A549 (cell line): ENCODE measurements at regions not wholly inside any gene's neighbourhood (a gene's known extent, or its start where the extent isn't known, plus 50 kb on each side); places are given as distances from the start of the nearest gene placed in this dataset.
A peak's percentile ranks its signal among the peaks of the same experiment; 100 is the strongest.

ENCODE experiments used
- ATAC-seq, 2 experiments: fragments of 200-7000 bp in 1 of 2; fragments of >200 bp in 1 of 2; cut with Nextera tagmentation in 1 of 2; cut with Tn5 transposase in 1 of 2; 3 replicates each; pipeline versions ENCODE4 v1.8.0 to v1.9.1; 2018 to 2020; ENCODE audit warnings: mild to moderate bottlenecking in 1 of 2, moderate library complexity in 1 of 2
- CTCF ChIA-PET: fragments of 300-600 bp; sonication (Branson Sonifier 250); formaldehyde crosslinking; extraction: SDS; loops from one replicate; lab custom pipeline; 2021; ENCODE audit warnings: antibody characterized with exemption, inconsistent platforms; lab: Yijun Ruan, JAX
- POLR2A ChIA-PET: fragments of 350-600 bp; formaldehyde crosslinking; extraction: SDS; loops from one replicate; lab custom pipeline; 2021; ENCODE audit warnings: antibody characterized with exemption, inconsistent platforms; lab: Yijun Ruan, JAX
- DNase-seq, 2 experiments: peaks; one replicate each; pipeline versions ENCODE4 v3.0.0 to v3.0.0-alpha.2; 2011 to 2016; ENCODE audit warnings: low read depth in 1 of 2, low spot score in 1 of 2
- FAIRE-seq: peaks from 2 replicates; lab custom pipeline; 2011; peaks lifted over from hg19 to GRCh38; lab: Jason Lieb, UNC
- H3K27ac ChIP-seq, 2 experiments: fragments of >200 bp; sonication (Bioruptor Twin); formaldehyde crosslinking; 3 replicates each; pipeline ENCODE4 v1.5.1; 2016 to 2017
- H3K4me1 ChIP-seq: fragments of >200 bp; sonication (Bioruptor Twin); formaldehyde crosslinking; 3 replicates; pipeline ENCODE4 v1.6.1; 2016
- H3K4me2 ChIP-seq: fragments of >200 bp; sonication (Bioruptor Twin); formaldehyde crosslinking; 3 replicates; pipeline ENCODE4 v1.6.1; 2016
- H3K4me3 ChIP-seq: fragments of >200 bp; sonication (Bioruptor Twin); formaldehyde crosslinking; 3 replicates; pipeline ENCODE4 v1.5.1; 2016
- H3K9me3 ChIP-seq: fragments of >200 bp; sonication (Bioruptor Twin); formaldehyde crosslinking; 3 replicates; pipeline ENCODE4 v1.6.1; 2016
- CHD2 ChIP-seq: fragments of 150-350 bp; IDR thresholded peaks from 2 replicates; pipeline ENCODE4 v1.6.1; 2014; ENCODE audit warnings: low read length; ENCODE audit not compliant: partially characterized antibody
- E2F6 ChIP-seq: IDR thresholded peaks from 2 replicates; pipeline ENCODE4 v1.6.1; 2012; ENCODE audit warnings: low read depth, borderline replicate concordance
- EHF ChIP-seq: fragments of 250-450 bp; sonication (Bioruptor Pico); IDR thresholded peaks from 2 replicates; pipeline ENCODE4 v1.5.0; 2020; ENCODE audit warnings: mild to moderate bottlenecking
- FOSB ChIP-seq: fragments of 250-450 bp; sonication (Bioruptor Pico); IDR thresholded peaks from 2 replicates; pipeline ENCODE4 v1.5.0; 2020; ENCODE audit warnings: mild to moderate bottlenecking, moderate library complexity
- FOSL2 ChIP-seq, 2 experiments: fragments of 450-650 bp in 1 of 2; fragments of >200 bp in 1 of 2; sonication (Bioruptor Twin) in 1 of 2; formaldehyde crosslinking; IDR thresholded peaks; 2 replicates each; pipeline versions ENCODE4 v1.5.0 to v1.6.1; 2016 to 2020; ENCODE audit warnings: mild to moderate bottlenecking in 1 of 2, moderate library complexity in 1 of 2
- GATA3 ChIP-seq: IDR thresholded peaks from 2 replicates; pipeline ENCODE4 v1.6.1; 2012; ENCODE audit warnings: borderline replicate concordance
- HMGXB4 ChIP-seq: fragments of 250-450 bp; sonication (Bioruptor Pico); IDR thresholded peaks from 2 replicates; pipeline ENCODE4 v1.5.0; 2021; ENCODE audit warnings: mild to moderate bottlenecking, moderate library complexity, borderline replicate concordance
- JUN ChIP-seq, 2 experiments: fragments of >200 bp; sonication (Bioruptor Twin); formaldehyde crosslinking; IDR thresholded peaks; 2 replicates in 1 of 2; 3 replicates in 1 of 2; pipeline ENCODE4 v1.6.1; 2016 to 2017
- KDM1A ChIP-seq: fragments of 200-600 bp; sonication (generic); IDR thresholded peaks from 2 replicates; pipeline ENCODE4 v1.6.1; 2016; ENCODE audit warnings: low read depth, mild to moderate bottlenecking
- MAFK ChIP-seq: fragments of 450-650 bp; IDR thresholded peaks from 2 replicates; pipeline ENCODE4 v1.6.1; 2014; ENCODE audit not compliant: partially characterized antibody
- NPAS2 ChIP-seq: fragments of 250-450 bp; sonication (Bioruptor Pico); IDR thresholded peaks from 2 replicates; pipeline ENCODE4 v1.8.0; 2022; ENCODE audit warnings: mild to moderate bottlenecking, moderate library complexity, borderline replicate concordance
- NR3C1 ChIP-seq: fragments of >200 bp; sonication (Bioruptor Twin); formaldehyde crosslinking; IDR thresholded peaks from 3 replicates; pipeline ENCODE4 v1.6.1; 2017
- PBX3 ChIP-seq: IDR thresholded peaks from 2 replicates; pipeline ENCODE4 v1.6.1; 2012
- POLR2AphosphoS2 ChIP-seq: conservative IDR thresholded peaks from 2 replicates; pipeline ENCODE4 v1.6.1; 2012; ENCODE audit warnings: low read length, improper control_type of control experiment, inconsistent platforms
- RAD21 ChIP-seq, 2 experiments: fragments of >200 bp in 1 of 2; sonication (Bioruptor Twin) in 1 of 2; formaldehyde crosslinking in 1 of 2; IDR thresholded peaks in 1 of 2; conservative IDR thresholded peaks in 1 of 2; 2 replicates in 1 of 2; 3 replicates in 1 of 2; pipeline ENCODE4 v1.6.1; 2012 to 2018; ENCODE audit warnings: inconsistent platforms in 1 of 2
- SMC3 ChIP-seq: fragments of >200 bp; sonication (Bioruptor Twin); formaldehyde crosslinking; IDR thresholded peaks from 3 replicates; pipeline ENCODE4 v1.6.1; 2018; ENCODE audit warnings: inconsistent platforms
- ZNF302 ChIP-seq: fragments of 250-450 bp; sonication (Bioruptor Pico); IDR thresholded peaks from 2 replicates; pipeline ENCODE4 v1.9.0; 2021; ENCODE audit warnings: inconsistent platforms, mild to moderate bottlenecking, moderate library complexity
- WGBS: methylation state at CpG from one replicate; pipeline ENCODE4 v1.1.6; 2017; ENCODE audit errors: missing lambda C conversion rate; 5-methylcytosine and 5-hydroxymethylcytosine counted together
- TF ChIP-seq, protein P1 (sequence below): fragments of >200 bp; sonication (Bioruptor Twin); formaldehyde crosslinking; IDR thresholded peaks from 3 replicates; pipeline ENCODE4 v1.6.1; 2016
- TF ChIP-seq, protein P2 (sequence below): fragments of 150-350 bp; IDR thresholded peaks from 2 replicates; pipeline ENCODE4 v1.6.1; 2014; ENCODE audit warnings: low read depth, mild to moderate bottlenecking, low read length
- TF ChIP-seq, protein P3 (sequence below): fragments of >200 bp; sonication (Bioruptor Twin); formaldehyde crosslinking; IDR thresholded peaks from 2 replicates; pipeline ENCODE4 v1.6.1; 2016
- TF ChIP-seq, protein P4 (sequence below): fragments of >200 bp; sonication (Bioruptor Twin); formaldehyde crosslinking; IDR thresholded peaks from 3 replicates; pipeline ENCODE4 v1.5.1; 2016

DNA sequence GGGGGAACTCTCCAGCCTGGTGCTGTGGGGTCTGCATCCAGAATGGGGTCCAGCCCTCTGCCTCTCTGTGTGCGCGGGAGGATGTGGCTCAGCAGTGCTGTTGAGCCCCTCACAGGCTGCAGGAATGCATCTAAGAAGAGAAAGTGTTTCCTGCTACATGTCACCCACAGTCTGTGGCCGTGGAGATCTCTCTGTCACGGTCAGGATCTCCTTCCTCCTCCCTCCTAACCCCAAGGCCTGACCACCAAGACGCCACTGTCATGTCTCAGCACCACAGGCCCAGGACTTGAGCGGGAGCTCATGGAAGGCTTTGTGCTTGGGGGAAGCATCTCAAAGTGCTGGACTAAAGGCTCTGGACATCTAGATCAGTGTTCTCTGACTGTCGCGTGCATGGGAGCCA is 90.1 kb downstream of the SREK1 start:
- ATAC-seq (no peak), DNase-seq (no peak), FAIRE-seq (no peak)
- ChIA-PET CTCF (no interaction called here), POLR2A (no interaction called here)
- TF ChIP-seq JUN (IDR thresholded peaks at IDR 0.05), result no peak
- no peak for TF ChIP-seq ZNF302 (CRISPR knock-in tag)
- no peak for TF ChIP-seq FOSB (CRISPR knock-in tag)
- no peak for TF ChIP-seq CHD2
- TF ChIP-seq E2F6, result no peak
- TF ChIP-seq, protein P1, sequence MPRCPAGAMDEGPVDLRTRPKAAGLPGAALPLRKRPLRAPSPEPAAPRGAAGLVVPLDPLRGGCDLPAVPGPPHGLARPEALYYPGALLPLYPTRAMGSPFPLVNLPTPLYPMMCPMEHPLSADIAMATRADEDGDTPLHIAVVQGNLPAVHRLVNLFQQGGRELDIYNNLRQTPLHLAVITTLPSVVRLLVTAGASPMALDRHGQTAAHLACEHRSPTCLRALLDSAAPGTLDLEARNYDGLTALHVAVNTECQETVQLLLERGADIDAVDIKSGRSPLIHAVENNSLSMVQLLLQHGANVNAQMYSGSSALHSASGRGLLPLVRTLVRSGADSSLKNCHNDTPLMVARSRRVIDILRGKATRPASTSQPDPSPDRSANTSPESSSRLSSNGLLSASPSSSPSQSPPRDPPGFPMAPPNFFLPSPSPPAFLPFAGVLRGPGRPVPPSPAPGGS, result no peak
- TF ChIP-seq, protein P2, sequence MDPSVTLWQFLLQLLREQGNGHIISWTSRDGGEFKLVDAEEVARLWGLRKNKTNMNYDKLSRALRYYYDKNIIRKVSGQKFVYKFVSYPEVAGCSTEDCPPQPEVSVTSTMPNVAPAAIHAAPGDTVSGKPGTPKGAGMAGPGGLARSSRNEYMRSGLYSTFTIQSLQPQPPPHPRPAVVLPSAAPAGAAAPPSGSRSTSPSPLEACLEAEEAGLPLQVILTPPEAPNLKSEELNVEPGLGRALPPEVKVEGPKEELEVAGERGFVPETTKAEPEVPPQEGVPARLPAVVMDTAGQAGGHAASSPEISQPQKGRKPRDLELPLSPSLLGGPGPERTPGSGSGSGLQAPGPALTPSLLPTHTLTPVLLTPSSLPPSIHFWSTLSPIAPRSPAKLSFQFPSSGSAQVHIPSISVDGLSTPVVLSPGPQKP, result no peak
- no peaks in the 10 kb centered on the region for H3K4me1 ChIP-seq
- H3K27ac ChIP-seq, result no peak overlapping the region
- no peak overlapping the region for H3K4me3 ChIP-seq
- 81% methylated on average over 8 of the region's 8 CpGs for WGBS
- H3K9me3 ChIP-seq, result no peaks in the 10 kb centered on the region
- no peak overlapping the region for H3K4me2 ChIP-seq

- H3K4me2 ChIP-seq, result no peak overlapping the region
- ATAC-seq, result no peak
- TF ChIP-seq JUN (IDR thresholded peaks at IDR 0.05) (no peak), KDM1A (no peak), MAFK (peak; percentile 50), EHF (CRISPR knock-in tag) (no peak), GATA3 (no peak), NR3C1 (no peak)
- TF ChIP-seq, protein P3, sequence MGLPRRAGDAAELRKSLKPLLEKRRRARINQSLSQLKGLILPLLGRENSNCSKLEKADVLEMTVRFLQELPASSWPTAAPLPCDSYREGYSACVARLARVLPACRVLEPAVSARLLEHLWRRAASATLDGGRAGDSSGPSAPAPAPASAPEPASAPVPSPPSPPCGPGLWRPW, result no peak
- TF ChIP-seq, all 56 proteins: peak for 1
- ChIA-PET CTCF (interaction anchor here (0.7 to 1.3 kb wide), 11 partner anchors 13 to 606 kb away, joined by 3 to 6 read pairs (median 4); no protein-coding TSS in a partner anchor), POLR2A (no interaction called here)
- H3K4me1 ChIP-seq, result no peaks in the 10 kb centered on the region
- FAIRE-seq, result no peak
- 45% methylated on average over 6 of the region's 6 CpGs for WGBS
- H3K4me3 ChIP-seq, result no peak overlapping the region
- no peaks in the 10 kb centered on the region for H3K9me3 ChIP-seq
- no peak overlapping the region for H3K27ac ChIP-seq
- no peak for DNase-seq
Measured at GRCh38 chr5:66238435-66238834, 94.3 kb downstream of the SREK1 start.

DNA sequence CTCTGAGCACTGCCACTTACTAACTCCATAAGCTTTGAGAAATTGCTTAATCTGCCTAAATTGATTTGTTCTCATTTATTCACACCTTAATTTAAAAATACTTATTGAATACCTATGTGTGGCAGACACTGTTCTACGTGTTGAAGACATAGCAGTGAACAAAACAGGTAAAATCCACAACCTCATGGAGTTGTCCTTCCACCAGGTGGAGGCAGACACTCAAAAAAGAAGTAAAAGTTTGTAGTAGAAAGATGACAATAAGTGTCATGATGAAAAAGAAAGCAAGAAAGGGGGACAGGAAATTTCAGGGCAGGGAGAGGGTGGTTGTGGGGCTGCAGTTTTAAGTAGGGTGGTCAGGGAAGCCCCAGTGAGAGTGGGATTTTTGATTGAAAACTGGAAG is 94.9 kb downstream of the SREK1 start:
- DNase-seq (peak; percentile 24 to 27), ATAC-seq (peak in 1 of 2 experiments; percentile 72; a peak in 3 of 6 replicates), FAIRE-seq (no peak)
- POLR2A ChIA-PET, result no interaction called here
- H3K4me3 ChIP-seq, result no peak overlapping the region
- H3K4me2 ChIP-seq, result no peak overlapping the region
- WGBS, result 10% methylated on average over 1 of the region's 1 CpG
- TF ChIP-seq HMGXB4 (CRISPR knock-in tag), result no peak
- TF ChIP-seq NPAS2 (CRISPR knock-in tag), result no peak
- TF ChIP-seq, protein P4, sequence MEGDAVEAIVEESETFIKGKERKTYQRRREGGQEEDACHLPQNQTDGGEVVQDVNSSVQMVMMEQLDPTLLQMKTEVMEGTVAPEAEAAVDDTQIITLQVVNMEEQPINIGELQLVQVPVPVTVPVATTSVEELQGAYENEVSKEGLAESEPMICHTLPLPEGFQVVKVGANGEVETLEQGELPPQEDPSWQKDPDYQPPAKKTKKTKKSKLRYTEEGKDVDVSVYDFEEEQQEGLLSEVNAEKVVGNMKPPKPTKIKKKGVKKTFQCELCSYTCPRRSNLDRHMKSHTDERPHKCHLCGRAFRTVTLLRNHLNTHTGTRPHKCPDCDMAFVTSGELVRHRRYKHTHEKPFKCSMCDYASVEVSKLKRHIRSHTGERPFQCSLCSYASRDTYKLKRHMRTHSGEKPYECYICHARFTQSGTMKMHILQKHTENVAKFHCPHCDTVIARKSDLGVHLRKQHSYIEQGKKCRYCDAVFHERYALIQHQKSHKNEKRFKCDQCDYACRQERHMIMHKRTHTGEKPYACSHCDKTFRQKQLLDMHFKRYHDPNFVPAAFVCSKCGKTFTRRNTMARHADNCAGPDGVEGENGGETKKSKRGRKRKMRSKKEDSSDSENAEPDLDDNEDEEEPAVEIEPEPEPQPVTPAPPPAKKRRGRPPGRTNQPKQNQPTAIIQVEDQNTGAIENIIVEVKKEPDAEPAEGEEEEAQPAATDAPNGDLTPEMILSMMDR, result peak; percentile 48
- TF ChIP-seq GATA3, result no peak
- peak; percentile 61; the same call in 2 of the 3 replicates for TF ChIP-seq SMC3
- no peak for TF ChIP-seq PBX3
- TF ChIP-seq RAD21 (conservative IDR thresholded peaks at IDR 0.05 in 1 of 2, IDR thresholded peaks at IDR 0.05 in 1 of 2), result peak; percentile 70 to 71
- TF ChIP-seq FOSL2 (IDR thresholded peaks at IDR 0.05), result no peak
- no peak for TF ChIP-seq FOSL2 (CRISPR knock-in tag; IDR thresholded peaks at IDR 0.05)
- TF ChIP-seq POLR2AphosphoS2, result no peak
- H3K4me1 ChIP-seq, result no peaks in the 10 kb centered on the region
- CTCF ChIA-PET, result interaction anchor here (0.7 to 1.3 kb wide), 11 partner anchors 12 to 605 kb away, joined by 3 to 6 read pairs (median 4); no protein-coding TSS in a partner anchor
- H3K9me3 ChIP-seq, result no peaks in the 10 kb centered on the region
- H3K27ac ChIP-seq, result no peak overlapping the region
